ENCODE measurements at regions not wholly inside any gene's neighbourhood (a gene's known extent, or its start where the extent isn't known, plus 50 kb on each side); places are given as distances from the start of the nearest gene placed in this dataset.

GRCh38 chr5:6321078-6321477 lies 57.3 kb downstream of the MED10 start:
- Histone ChIP-seq H3K36me3 (ENCODE audit: control insufficient read depth, insufficient read depth, low read length) (no peaks in the 10 kb centered on the region), H3K27ac (ENCODE audit: low read depth, low read length, severe bottlenecking) (no peak overlapping the region), H3K4me3 (ENCODE audit: extremely low read depth, insufficient read depth, low read length, poor library complexity, severe bottlenecking) (no peak overlapping the region), H3K9me3 (ENCODE audit: control insufficient read depth, low read length) (peaks cover 3% of the 10 kb centered on the region), H3K4me1 (ENCODE audit: control insufficient read depth, insufficient read depth, low read length, poor library complexity, severe bottlenecking) (no peaks in the 10 kb centered on the region)
- 53 to 56% methylated on average over 1 of the region's 1 CpG for WGBS, 2 experiments (ENCODE audit: insufficient coverage in 2 of 2)

DNA sequence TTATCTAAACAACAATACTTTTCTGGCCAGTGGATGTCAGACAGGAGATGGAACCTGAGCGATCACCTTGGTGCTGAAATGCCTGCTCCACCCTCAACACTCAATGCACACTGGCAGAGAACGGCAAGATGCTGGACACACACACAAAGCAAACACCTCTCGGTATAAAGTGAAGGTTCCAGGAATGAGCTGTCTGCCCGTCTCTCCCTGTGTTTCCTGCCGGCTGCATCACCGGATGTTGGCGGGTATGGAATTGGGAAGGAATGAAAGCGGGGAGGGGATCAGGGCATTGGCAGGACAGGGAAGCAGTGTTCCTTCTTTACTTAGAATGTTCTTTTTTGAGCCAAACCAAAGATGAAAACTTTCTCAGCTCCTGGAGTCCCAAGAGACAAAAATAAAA lies 59.2 kb downstream of the MED10 start:
- Histone ChIP-seq H3K27ac (ENCODE audit: low read depth, low read length, severe bottlenecking) (no peak overlapping the region), H3K4me3 (ENCODE audit: extremely low read depth, insufficient read depth, low read length, poor library complexity, severe bottlenecking) (no peak overlapping the region), H3K36me3 (ENCODE audit: control insufficient read depth, insufficient read depth, low read length) (no peaks in the 10 kb centered on the region), H3K9me3 (ENCODE audit: control insufficient read depth, low read length) (peaks cover 3% of the 10 kb centered on the region), H3K4me1 (ENCODE audit: control insufficient read depth, insufficient read depth, low read length, poor library complexity, severe bottlenecking) (no peaks in the 10 kb centered on the region)
- WGBS, 2 experiments (ENCODE audit: insufficient coverage in 2 of 2), result 75 to 85% methylated on average over 4 to 6 of the region's 8 CpGs

- H3K9me3 ChIP-seq (ENCODE audit: control insufficient read depth, low read length), result peaks cover 3% of the 10 kb centered on the region
- H3K4me1 ChIP-seq (ENCODE audit: control insufficient read depth, insufficient read depth, low read length, poor library complexity, severe bottlenecking), result no peaks in the 10 kb centered on the region
- 32 to 60% methylated on average over 3 to 4 of the region's 4 CpGs for WGBS, 2 experiments (ENCODE audit: insufficient coverage in 2 of 2)
- H3K4me3 ChIP-seq (ENCODE audit: extremely low read depth, insufficient read depth, low read length, poor library complexity, severe bottlenecking), result no peak overlapping the region
- no peak overlapping the region for H3K27ac ChIP-seq (ENCODE audit: low read depth, low read length, severe bottlenecking)
- no peaks in the 10 kb centered on the region for H3K36me3 ChIP-seq (ENCODE audit: control insufficient read depth, insufficient read depth, low read length)
Measured at GRCh38 chr5:6317116-6317798, 61.1 kb downstream of the MED10 start.

DNA sequence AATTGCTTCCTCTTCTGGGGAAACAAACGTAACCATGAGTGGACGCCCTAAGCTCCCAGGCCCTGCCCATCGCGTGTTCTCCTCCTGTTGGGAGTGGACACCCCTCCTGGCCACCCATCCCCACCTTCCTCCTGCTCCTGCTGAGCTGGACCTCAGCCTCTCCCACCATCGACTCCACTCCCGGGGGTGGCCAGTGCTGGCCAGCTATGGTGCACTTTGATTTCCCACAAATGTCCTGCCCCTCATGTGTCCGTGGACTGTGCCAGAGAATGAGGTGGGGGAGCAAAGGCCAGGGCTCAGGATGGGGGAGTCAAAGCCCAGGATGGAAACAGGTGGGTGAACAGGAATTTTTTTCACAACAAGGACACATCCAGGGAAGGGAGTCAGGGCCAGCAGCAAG lies 62.8 kb downstream of the MED10 start:
- Histone ChIP-seq H3K36me3 (ENCODE audit: control insufficient read depth, insufficient read depth, low read length) (no peaks in the 10 kb centered on the region), H3K4me1 (ENCODE audit: control insufficient read depth, insufficient read depth, low read length, poor library complexity, severe bottlenecking) (no peaks in the 10 kb centered on the region), H3K27ac (ENCODE audit: low read depth, low read length, severe bottlenecking) (no peak overlapping the region), H3K4me3 (ENCODE audit: extremely low read depth, insufficient read depth, low read length, poor library complexity, severe bottlenecking) (no peak overlapping the region), H3K9me3 (ENCODE audit: control insufficient read depth, low read length) (peaks cover under 1% of the 10 kb centered on the region)
- 67 to 76% methylated on average over 3 to 4 of the region's 7 CpGs for WGBS, 2 experiments (ENCODE audit: insufficient coverage in 2 of 2)

GRCh38 chr5:6311568-6312501 lies 66.5 kb downstream of the MED10 start:
- H3K4me1 ChIP-seq (ENCODE audit: control insufficient read depth, insufficient read depth, low read length, poor library complexity, severe bottlenecking), result no peaks in the 10 kb centered on the region
- WGBS, 2 experiments (ENCODE audit: insufficient coverage in 2 of 2), result 87 to 90% methylated on average over 8 of the region's 11 CpGs
- no peak overlapping the region for H3K27ac ChIP-seq (ENCODE audit: low read depth, low read length, severe bottlenecking)
- H3K36me3 ChIP-seq (ENCODE audit: control insufficient read depth, insufficient read depth, low read length), result no peaks in the 10 kb centered on the region
- H3K9me3 ChIP-seq (ENCODE audit: control insufficient read depth, low read length), result no peaks in the 10 kb centered on the region
- no peak overlapping the region for H3K4me3 ChIP-seq (ENCODE audit: extremely low read depth, insufficient read depth, low read length, poor library complexity, severe bottlenecking)

DNA sequence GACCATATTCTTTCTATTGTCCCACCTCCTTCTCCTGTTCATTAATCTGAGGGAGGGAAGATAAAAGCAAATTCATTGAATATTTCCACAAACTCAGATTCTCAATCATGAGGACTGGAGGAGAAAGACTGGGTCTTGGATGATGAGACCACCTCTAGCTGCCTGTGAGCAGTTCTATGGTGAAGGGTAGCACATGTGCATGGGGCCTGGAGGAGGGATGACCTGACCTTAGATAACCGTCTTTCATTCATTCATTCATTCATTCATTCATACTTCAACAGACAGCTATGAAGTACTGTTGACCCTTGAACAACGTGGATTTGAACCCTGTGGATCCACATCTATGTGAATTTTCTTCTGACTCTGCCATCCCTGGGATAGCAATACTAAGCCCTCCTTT lies 68.4 kb downstream of the MED10 start:
- no peak overlapping the region for H3K27ac ChIP-seq (ENCODE audit: low read depth, low read length, severe bottlenecking)
- H3K36me3 ChIP-seq (ENCODE audit: control insufficient read depth, insufficient read depth, low read length), result no peaks in the 10 kb centered on the region
- no peak overlapping the region for H3K4me3 ChIP-seq (ENCODE audit: extremely low read depth, insufficient read depth, low read length, poor library complexity, severe bottlenecking)
- H3K9me3 ChIP-seq (ENCODE audit: control insufficient read depth, low read length), result no peaks in the 10 kb centered on the region
- no peaks in the 10 kb centered on the region for H3K4me1 ChIP-seq (ENCODE audit: control insufficient read depth, insufficient read depth, low read length, poor library complexity, severe bottlenecking)
- 35 to 52% methylated on average over 2 of the region's 2 CpGs for WGBS, 2 experiments (ENCODE audit: insufficient coverage in 2 of 2)

DNA sequence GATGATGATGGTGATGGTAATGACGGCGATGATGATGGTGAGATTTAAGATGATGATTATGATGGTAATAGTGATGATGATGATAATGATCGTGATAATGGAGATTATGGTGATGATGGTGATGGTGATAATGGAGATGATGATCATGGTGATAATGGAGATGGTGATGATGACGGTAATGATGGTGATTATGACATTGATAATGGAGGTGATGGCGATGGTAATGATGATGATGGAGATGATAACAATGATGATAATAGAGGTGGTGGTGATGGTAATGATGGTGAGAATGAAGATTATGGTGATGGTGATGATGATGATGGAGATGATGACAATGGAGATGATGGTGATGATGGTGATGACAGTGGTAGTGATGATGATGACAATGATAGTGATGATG lies 69.7 kb downstream of the MED10 start:
- Histone ChIP-seq H3K36me3 (ENCODE audit: control insufficient read depth, insufficient read depth, low read length) (no peaks in the 10 kb centered on the region), H3K4me3 (ENCODE audit: extremely low read depth, insufficient read depth, low read length, poor library complexity, severe bottlenecking) (no peak overlapping the region), H3K9me3 (ENCODE audit: control insufficient read depth, low read length) (no peaks in the 10 kb centered on the region), H3K27ac (ENCODE audit: low read depth, low read length, severe bottlenecking) (no peak overlapping the region), H3K4me1 (ENCODE audit: control insufficient read depth, insufficient read depth, low read length, poor library complexity, severe bottlenecking) (no peaks in the 10 kb centered on the region)
- 85 to 86% methylated on average over 5 of the region's 5 CpGs for WGBS, 2 experiments (ENCODE audit: insufficient coverage in 2 of 2)

DNA sequence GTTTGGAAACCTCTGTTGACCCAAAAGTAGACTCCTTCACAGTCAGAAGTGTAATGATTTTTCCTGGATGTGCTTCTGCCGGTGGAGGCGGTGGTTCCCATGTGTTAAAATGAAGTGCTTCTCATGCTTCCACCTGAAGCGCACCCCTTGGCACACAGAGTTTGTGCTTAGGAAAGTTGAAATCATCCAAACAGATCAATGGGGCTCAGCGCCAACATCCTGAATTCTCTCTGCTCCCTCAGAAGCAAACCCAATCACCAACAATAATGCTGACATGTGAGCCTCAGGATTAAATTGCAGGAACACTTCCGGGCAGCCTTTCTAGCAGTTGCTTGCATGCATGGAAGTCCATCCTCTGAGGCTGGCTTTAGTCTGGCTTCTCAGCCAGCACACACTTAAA lies 71.0 kb downstream of the MED10 start:
- H3K4me3 ChIP-seq (ENCODE audit: extremely low read depth, insufficient read depth, low read length, poor library complexity, severe bottlenecking), result no peak overlapping the region
- H3K36me3 ChIP-seq (ENCODE audit: control insufficient read depth, insufficient read depth, low read length), result no peaks in the 10 kb centered on the region
- H3K27ac ChIP-seq (ENCODE audit: low read depth, low read length, severe bottlenecking), result no peak overlapping the region
- 76 to 85% methylated on average over 5 of the region's 5 CpGs for WGBS, 2 experiments (ENCODE audit: insufficient coverage in 2 of 2)
- H3K9me3 ChIP-seq (ENCODE audit: control insufficient read depth, low read length), result no peaks in the 10 kb centered on the region
- H3K4me1 ChIP-seq (ENCODE audit: control insufficient read depth, insufficient read depth, low read length, poor library complexity, severe bottlenecking), result no peaks in the 10 kb centered on the region

DNA sequence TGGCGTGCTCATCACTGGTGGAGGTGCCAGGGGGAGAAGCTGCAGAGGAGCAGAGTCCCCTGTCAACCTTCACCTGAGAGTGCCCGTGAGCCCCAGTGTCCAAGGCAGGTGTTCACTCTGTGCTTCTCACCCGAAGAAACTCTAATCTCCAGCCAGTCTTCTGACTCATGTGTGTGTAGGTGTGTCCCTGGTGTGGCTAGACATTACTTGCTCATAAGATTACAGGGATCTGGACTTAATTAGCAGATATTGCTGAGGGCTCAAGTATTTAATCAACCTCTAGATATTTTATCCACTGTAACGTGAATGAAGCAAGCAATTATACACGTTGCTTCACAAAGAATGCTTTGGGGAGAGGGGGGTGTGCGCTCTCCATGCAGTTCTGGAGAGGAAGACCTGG lies 72.5 kb downstream of the MED10 start:
- H3K9me3 ChIP-seq (ENCODE audit: control insufficient read depth, low read length), result no peaks in the 10 kb centered on the region
- 77 to 80% methylated on average over 1 to 3 of the region's 6 CpGs for WGBS, 2 experiments (ENCODE audit: insufficient coverage in 2 of 2)
- H3K36me3 ChIP-seq (ENCODE audit: control insufficient read depth, insufficient read depth, low read length), result no peaks in the 10 kb centered on the region
- H3K4me3 ChIP-seq (ENCODE audit: extremely low read depth, insufficient read depth, low read length, poor library complexity, severe bottlenecking), result no peak overlapping the region
- no peaks in the 10 kb centered on the region for H3K4me1 ChIP-seq (ENCODE audit: control insufficient read depth, insufficient read depth, low read length, poor library complexity, severe bottlenecking)
- no peak overlapping the region for H3K27ac ChIP-seq (ENCODE audit: low read depth, low read length, severe bottlenecking)

DNA sequence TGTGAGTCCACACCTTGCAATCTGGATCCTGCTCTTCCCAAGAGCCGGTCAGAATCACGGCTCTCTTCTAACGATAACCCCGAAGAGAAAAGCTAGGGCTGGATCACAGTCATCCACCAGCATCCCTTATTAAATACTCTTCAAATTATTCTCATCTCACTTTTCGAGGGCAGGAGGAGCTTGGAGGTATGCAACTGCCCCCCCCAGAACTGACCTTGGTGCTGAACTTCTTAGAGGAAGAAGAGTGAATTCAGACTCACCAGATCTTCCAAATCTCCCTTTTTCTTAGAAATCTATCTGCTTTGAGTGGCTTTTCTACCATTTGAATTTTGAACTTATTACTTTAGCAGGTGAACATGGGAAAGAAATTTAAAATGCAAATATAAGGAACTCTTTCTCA lies 75.7 kb downstream of the MED10 start:
- H3K27ac ChIP-seq (ENCODE audit: low read depth, low read length, severe bottlenecking), result no peak overlapping the region
- H3K4me3 ChIP-seq (ENCODE audit: extremely low read depth, insufficient read depth, low read length, poor library complexity, severe bottlenecking), result no peak overlapping the region
- 0 to 60% methylated on average over 1 to 4 of the region's 5 CpGs for WGBS, 2 experiments (ENCODE audit: insufficient coverage in 2 of 2)
- H3K36me3 ChIP-seq (ENCODE audit: control insufficient read depth, insufficient read depth, low read length), result no peaks in the 10 kb centered on the region
- no peaks in the 10 kb centered on the region for H3K4me1 ChIP-seq (ENCODE audit: control insufficient read depth, insufficient read depth, low read length, poor library complexity, severe bottlenecking)
- no peaks in the 10 kb centered on the region for H3K9me3 ChIP-seq (ENCODE audit: control insufficient read depth, low read length)

- H3K9me3 ChIP-seq (ENCODE audit: control insufficient read depth, low read length), result no peaks in the 10 kb centered on the region
- H3K36me3 ChIP-seq (ENCODE audit: control insufficient read depth, insufficient read depth, low read length), result no peaks in the 10 kb centered on the region
- WGBS, 2 experiments (ENCODE audit: insufficient coverage in 2 of 2), result 0% methylated on average over 1 of the region's 4 CpGs; no CpG with 5 or more reads in 1 of the 2 experiments
- H3K4me3 ChIP-seq (ENCODE audit: extremely low read depth, insufficient read depth, low read length, poor library complexity, severe bottlenecking), result no peak overlapping the region
- no peak overlapping the region for H3K27ac ChIP-seq (ENCODE audit: low read depth, low read length, severe bottlenecking)
- no peaks in the 10 kb centered on the region for H3K4me1 ChIP-seq (ENCODE audit: control insufficient read depth, insufficient read depth, low read length, poor library complexity, severe bottlenecking)
Measured at GRCh38 chr5:6302075-6302474, 76.3 kb downstream of the MED10 start.

Data from mesodermal cell (in vitro differentiated cells).